GM12872 (cell line): ENCODE measurements at regions not wholly inside any gene's neighbourhood (a gene's known extent, or its start where the extent isn't known, plus 50 kb on each side); places are given as distances from the start of the nearest gene placed in this dataset.

Source experiments
- TF ChIP-seq, protein P1 (sequence below): IDR thresholded peaks from 3 replicates; pipeline ENCODE4 v1.5.1; 2011; ENCODE audit warnings: low read depth, mild to moderate bottlenecking, low read length, moderate library complexity; ENCODE audit not compliant: insufficient read depth

GRCh38 chr2:204449977-204450376 lies 95.3 kb upstream of the PARD3B start:
- TF ChIP-seq, protein P1, sequence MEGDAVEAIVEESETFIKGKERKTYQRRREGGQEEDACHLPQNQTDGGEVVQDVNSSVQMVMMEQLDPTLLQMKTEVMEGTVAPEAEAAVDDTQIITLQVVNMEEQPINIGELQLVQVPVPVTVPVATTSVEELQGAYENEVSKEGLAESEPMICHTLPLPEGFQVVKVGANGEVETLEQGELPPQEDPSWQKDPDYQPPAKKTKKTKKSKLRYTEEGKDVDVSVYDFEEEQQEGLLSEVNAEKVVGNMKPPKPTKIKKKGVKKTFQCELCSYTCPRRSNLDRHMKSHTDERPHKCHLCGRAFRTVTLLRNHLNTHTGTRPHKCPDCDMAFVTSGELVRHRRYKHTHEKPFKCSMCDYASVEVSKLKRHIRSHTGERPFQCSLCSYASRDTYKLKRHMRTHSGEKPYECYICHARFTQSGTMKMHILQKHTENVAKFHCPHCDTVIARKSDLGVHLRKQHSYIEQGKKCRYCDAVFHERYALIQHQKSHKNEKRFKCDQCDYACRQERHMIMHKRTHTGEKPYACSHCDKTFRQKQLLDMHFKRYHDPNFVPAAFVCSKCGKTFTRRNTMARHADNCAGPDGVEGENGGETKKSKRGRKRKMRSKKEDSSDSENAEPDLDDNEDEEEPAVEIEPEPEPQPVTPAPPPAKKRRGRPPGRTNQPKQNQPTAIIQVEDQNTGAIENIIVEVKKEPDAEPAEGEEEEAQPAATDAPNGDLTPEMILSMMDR = no peak

GRCh38 chr2:204451766-204452165 lies 93.5 kb upstream of the PARD3B start:
- TF ChIP-seq, protein P1 = no peak

DNA sequence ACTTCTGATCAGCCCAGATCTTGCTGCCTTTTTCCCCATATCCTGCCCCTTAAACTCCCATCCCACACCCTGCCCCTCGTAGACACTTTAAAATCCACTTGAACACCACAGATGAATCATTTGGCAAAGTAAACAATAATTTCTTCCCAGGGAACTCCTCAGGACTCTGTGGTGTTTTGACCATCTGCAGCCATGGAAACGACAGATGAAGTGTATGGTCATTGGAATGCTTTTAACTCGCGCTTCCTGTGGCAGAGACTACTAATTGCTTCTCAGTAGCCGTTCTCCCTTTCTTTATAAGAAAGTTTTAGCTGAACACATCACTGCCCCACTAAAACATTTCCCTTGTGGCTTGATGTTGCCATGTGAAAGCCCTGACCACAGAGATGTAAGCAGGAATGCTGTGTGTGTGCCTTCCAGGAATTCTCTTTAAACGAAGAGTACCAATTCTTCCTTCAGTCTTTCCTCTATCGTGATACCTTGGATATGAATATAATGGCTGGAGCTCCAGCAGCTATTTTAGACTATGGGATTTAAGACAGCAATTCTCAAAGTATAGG lies 92.7 kb upstream of the PARD3B start:
- TF ChIP-seq, protein P1 = no peak

GRCh38 chr2:204453730-204454167 lies 91.5 kb upstream of the PARD3B start:
- TF ChIP-seq, protein P1 = no peak

DNA sequence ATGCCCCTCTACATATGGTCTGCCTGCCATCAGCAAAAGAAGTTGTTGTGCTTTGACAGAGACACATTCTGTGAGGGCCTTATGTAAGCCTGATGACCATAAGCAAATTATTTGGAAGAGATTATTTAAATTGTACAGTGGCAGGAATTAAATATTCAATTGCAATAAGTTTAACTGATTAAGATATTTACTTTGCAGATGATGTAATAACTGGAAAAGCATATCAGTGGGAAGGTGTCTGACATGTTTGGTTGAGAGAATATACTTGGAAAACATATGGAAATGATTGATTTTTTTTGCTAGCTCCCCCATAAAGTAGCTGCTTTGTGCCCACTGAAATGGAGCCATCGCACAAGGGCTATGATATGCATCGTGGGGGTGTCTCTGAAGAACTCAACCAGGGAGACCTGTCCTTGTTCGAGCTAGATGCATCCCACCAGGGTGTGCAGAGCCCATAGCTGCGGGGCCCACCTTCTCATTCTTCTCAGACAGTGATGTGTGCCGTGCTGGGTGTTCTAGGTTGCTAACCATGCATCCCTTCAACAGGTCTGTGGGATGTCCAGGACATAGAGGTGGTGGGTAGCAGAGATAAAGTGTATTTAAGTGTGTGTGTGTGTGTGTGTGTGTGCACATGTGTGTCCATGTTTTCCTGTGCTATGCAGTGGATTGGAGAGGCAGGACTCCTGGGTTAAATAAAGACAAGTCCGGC lies 90.4 kb upstream of the PARD3B start:
- TF ChIP-seq, protein P1 = no peak

DNA sequence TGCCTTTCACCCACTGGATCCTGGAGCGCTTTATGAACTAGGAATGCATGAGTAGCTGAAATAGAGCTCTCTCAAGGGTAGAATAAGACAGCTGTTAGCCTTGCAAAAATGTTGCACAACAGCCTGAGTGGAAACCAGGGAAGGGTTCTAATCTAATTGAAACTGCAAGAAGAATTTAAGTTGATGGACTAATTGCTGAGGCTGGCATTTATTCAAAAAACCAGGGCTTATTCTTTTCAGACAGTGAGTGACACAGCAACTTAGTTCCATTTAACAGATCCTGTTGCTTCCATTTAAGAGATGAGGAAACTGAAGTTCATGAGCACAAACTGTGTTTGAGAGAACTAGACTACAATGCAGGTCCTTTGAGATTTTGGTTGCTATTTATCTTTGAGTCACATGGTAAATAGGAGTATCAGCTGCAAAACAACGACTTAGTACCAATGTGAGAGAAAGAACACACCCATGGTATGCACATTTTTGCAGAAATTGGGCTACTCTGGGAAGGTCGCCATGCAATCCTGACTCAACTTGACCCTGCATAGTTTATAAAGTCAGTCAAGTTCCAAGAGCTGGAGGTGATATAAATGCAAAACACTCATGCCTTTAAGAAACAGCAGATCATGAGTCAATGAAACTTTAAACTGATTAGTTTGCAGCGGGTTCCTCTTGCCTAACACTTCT lies 76.4 kb upstream of the PARD3B start:
- TF ChIP-seq, protein P1 = no peak

DNA sequence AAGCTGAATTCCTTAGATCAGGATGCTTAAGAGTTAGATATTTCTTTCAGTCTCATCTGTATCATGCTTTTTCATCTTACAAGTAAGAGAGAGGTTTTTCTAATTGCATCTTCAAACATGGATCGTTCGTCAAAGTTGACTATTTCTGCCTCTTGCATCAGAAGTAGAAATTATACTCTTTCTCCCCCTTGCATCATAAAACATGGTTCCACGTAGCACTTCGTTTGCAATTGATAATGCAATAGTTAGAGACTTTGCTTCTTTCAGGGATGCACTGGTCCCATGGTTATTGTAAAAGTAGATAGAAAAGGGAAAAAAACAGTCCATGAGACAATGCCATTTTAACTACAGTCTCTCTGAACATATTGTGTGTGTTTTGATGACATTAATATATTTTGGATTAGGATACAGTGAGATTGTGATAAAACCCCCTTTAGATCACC lies 75.1 kb upstream of the PARD3B start:
- TF ChIP-seq, protein P1 = no peak
